ENCODE measurements at regions not wholly inside any gene's neighbourhood (a gene's known extent, or its start where the extent isn't known, plus 50 kb on each side); places are given as distances from the start of the nearest gene placed in this dataset.

- TF ChIP-seq EZH2 (optimal IDR thresholded peaks at IDR 0.05; ENCODE audit: low read depth, low read length) (no peak), CTCF (IDR thresholded peaks at IDR 0.05; ENCODE audit: low read length) (no peak), EZH2phosphoT487 (IDR thresholded peaks at IDR 0.05; ENCODE audit: low read length) (no peak)
- no peak overlapping the region for H2AFZ ChIP-seq (ENCODE audit: low read length)
- no peaks in the 10 kb centered on the region for H4K20me1 ChIP-seq (ENCODE audit: insufficient read depth, low read length)
- H3F3A ChIP-seq (ENCODE audit: insufficient read depth, low read length): no peaks in the 10 kb centered on the region
- no peak for DNase-seq
- H3K4me1 ChIP-seq (ENCODE audit: low read length): no peaks in the 10 kb centered on the region
- H3K9me2 ChIP-seq (replicated peaks; ENCODE audit: insufficient read depth, low read length): no peaks in the 10 kb centered on the region
- H3K79me2 ChIP-seq (ENCODE audit: low read length): no peaks in the 10 kb centered on the region
- no peaks in the 10 kb centered on the region for H3K27me3 ChIP-seq (replicated peaks; ENCODE audit: insufficient read depth, low read length)
- no peaks in the 10 kb centered on the region for H3K9me3 ChIP-seq (replicated peaks; ENCODE audit: insufficient read depth, low read length)
- H3K4me3 ChIP-seq (ENCODE audit: low read length): no peak overlapping the region
- no peak overlapping the region for H3K27ac ChIP-seq (ENCODE audit: low read length)
- H3K36me3 ChIP-seq (replicated peaks; ENCODE audit: insufficient read depth, low read length): no peaks in the 10 kb centered on the region
- no peak overlapping the region for H3K9ac ChIP-seq (ENCODE audit: low read length)
- no peak overlapping the region for H3K4me2 ChIP-seq (ENCODE audit: low read depth, low read length)
Observed at GRCh38 chr2:71748227-71748626, 294.9 kb downstream of the DYSF start.

GRCh38 chr2:71747559-71747958 lies 294.2 kb downstream of the DYSF start:
- Histone ChIP-seq H2AFZ (ENCODE audit: low read length) (no peak overlapping the region), H3K4me2 (ENCODE audit: low read depth, low read length) (no peak overlapping the region), H3K9ac (ENCODE audit: low read length) (no peak overlapping the region), H3F3A (ENCODE audit: insufficient read depth, low read length) (no peaks in the 10 kb centered on the region), H3K9me3 (replicated peaks; ENCODE audit: insufficient read depth, low read length) (no peaks in the 10 kb centered on the region), H3K27ac (ENCODE audit: low read length) (no peak overlapping the region), H3K4me1 (ENCODE audit: low read length) (no peaks in the 10 kb centered on the region), H3K27me3 (replicated peaks; ENCODE audit: insufficient read depth, low read length) (no peaks in the 10 kb centered on the region), H4K20me1 (ENCODE audit: insufficient read depth, low read length) (no peaks in the 10 kb centered on the region), H3K79me2 (ENCODE audit: low read length) (no peaks in the 10 kb centered on the region), H3K36me3 (replicated peaks; ENCODE audit: insufficient read depth, low read length) (no peaks in the 10 kb centered on the region), H3K4me3 (ENCODE audit: low read length) (no peak overlapping the region), H3K9me2 (replicated peaks; ENCODE audit: insufficient read depth, low read length) (no peaks in the 10 kb centered on the region)
- no peak for DNase-seq
- no peak for TF ChIP-seq EZH2 (optimal IDR thresholded peaks at IDR 0.05; ENCODE audit: low read depth, low read length)
- TF ChIP-seq EZH2phosphoT487 (IDR thresholded peaks at IDR 0.05; ENCODE audit: low read length): no peak
- TF ChIP-seq CTCF (IDR thresholded peaks at IDR 0.05; ENCODE audit: low read length): no peak

- Histone ChIP-seq H3K9me3 (replicated peaks; ENCODE audit: insufficient read depth, low read length) (no peaks in the 10 kb centered on the region), H3K27ac (ENCODE audit: low read length) (no peak overlapping the region), H3K4me2 (ENCODE audit: low read depth, low read length) (no peak overlapping the region), H3K27me3 (replicated peaks; ENCODE audit: insufficient read depth, low read length) (no peaks in the 10 kb centered on the region), H3F3A (ENCODE audit: insufficient read depth, low read length) (no peaks in the 10 kb centered on the region), H3K36me3 (replicated peaks; ENCODE audit: insufficient read depth, low read length) (no peaks in the 10 kb centered on the region), H3K9ac (ENCODE audit: low read length) (no peak overlapping the region), H3K79me2 (ENCODE audit: low read length) (no peaks in the 10 kb centered on the region), H3K4me3 (ENCODE audit: low read length) (no peak overlapping the region), H3K4me1 (ENCODE audit: low read length) (no peaks in the 10 kb centered on the region), H3K9me2 (replicated peaks; ENCODE audit: insufficient read depth, low read length) (no peaks in the 10 kb centered on the region), H4K20me1 (ENCODE audit: insufficient read depth, low read length) (no peaks in the 10 kb centered on the region), H2AFZ (ENCODE audit: low read length) (no peak overlapping the region)
- peak; percentile 60 for DNase-seq
- TF ChIP-seq EZH2 (optimal IDR thresholded peaks at IDR 0.05; ENCODE audit: low read depth, low read length) (no peak), EZH2phosphoT487 (IDR thresholded peaks at IDR 0.05; ENCODE audit: low read length) (no peak), CTCF (IDR thresholded peaks at IDR 0.05; ENCODE audit: low read length) (no peak)
Observed at GRCh38 chr2:71746946-71747501, 293.7 kb downstream of the DYSF start.

All from MM.1S (cell line).